H7 (cell line): ENCODE measurements at regions not wholly inside any gene's neighbourhood (a gene's known extent, or its start where the extent isn't known, plus 50 kb on each side); places are given as distances from the start of the nearest gene placed in this dataset.

Experiments used
- DNase-seq: peaks from one replicate; pipeline ENCODE4 v3.0.0; 2012
- H3K27me3 ChIP-seq: 2 replicates; pipeline ENCODE4 v1.6.0; 2011; ENCODE audit warnings: mild to moderate bottlenecking, low read length; ENCODE audit not compliant: control insufficient read depth, insufficient read depth
- H3K36me3 ChIP-seq: replicated peaks from 2 replicates; pipeline ENCODE4 v1.5.1; 2011; ENCODE audit warnings: low read length; ENCODE audit not compliant: control insufficient read depth, insufficient read depth
- H3K4me3 ChIP-seq: 2 replicates; pipeline ENCODE4 v1.5.1; 2011; ENCODE audit warnings: low read depth, mild to moderate bottlenecking, control low read depth, low read length, moderate library complexity; ENCODE audit not compliant: insufficient read depth

DNA sequence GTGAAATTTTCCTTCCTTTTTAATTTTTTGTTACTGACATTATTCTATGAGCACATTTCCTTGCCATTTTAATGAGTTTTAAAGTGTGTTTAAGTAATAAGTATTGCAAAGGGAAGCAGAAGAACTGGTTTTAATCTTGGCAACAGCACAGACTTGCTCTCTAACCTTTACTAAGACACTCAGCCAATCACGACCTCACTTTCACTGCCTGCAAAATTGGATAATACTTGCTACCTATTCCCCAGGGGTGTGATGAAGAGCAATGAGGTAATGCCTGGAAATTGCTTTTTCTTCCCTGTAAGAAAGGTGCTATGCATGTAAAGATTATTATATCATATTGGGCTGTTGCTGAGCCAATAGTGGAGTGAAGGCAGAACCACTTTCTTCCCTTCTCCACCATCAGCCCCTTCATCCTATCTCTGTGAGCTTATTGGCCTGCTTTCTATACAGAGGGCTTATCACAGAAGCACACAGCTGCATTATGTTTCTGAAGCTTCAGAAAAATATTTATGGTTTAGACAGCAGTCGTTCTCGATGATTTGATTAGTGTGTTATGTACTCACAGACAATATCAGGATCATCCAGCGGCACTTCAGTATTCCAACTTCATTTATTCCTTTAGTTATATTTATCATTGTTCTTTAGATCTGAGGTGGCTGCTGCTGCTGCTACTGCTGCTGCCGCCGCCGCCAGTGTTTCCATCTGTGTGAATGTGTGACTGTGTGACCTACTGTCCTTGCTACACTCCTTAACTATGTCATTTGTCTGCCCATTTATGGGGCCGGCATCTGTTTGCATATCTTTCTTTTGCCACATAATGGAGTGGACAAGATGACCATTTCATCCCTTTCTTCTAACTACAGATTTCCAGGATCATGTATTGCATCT is 255.1 kb downstream of the C4orf33 start:
- Histone ChIP-seq H3K4me3 (no peak overlapping the region), H3K36me3 (no peaks in the 10 kb centered on the region), H3K27me3 (no peaks in the 10 kb centered on the region)
- no peak for DNase-seq

DNA sequence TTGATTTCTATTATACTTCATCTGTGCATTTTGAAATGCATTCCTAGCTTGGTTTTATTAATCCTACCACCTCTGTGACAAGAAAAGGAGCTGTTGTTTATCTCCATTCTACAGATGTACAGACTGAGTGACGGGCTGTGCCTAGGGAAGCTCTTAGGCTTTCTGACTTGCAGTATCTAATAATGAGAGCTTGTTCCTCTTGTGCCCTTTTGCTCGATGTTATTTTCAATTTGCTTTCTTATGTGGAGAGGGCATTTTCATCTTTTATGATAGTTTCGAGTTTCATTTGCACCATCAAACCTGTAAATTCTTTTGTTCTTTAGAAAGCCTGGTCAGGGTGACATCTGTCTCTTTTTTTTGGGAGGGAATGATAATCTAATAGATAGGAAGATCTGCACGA is 256.5 kb downstream of the C4orf33 start:
- DNase-seq = no peak
- no peak overlapping the region for H3K4me3 ChIP-seq
- H3K36me3 ChIP-seq = no peaks in the 10 kb centered on the region
- H3K27me3 ChIP-seq = no peaks in the 10 kb centered on the region

- H3K36me3 ChIP-seq = no peaks in the 10 kb centered on the region
- no peak overlapping the region for H3K4me3 ChIP-seq
- H3K27me3 ChIP-seq = no peaks in the 10 kb centered on the region
- no peak for DNase-seq
These were observed 257.5 kb downstream of the C4orf33 start for GRCh38 chr4:129353490-129353889.

GRCh38 chr4:129355031-129355430 is 259.1 kb downstream of the C4orf33 start:
- no peaks in the 10 kb centered on the region for H3K27me3 ChIP-seq
- no peaks in the 10 kb centered on the region for H3K36me3 ChIP-seq
- no peak for DNase-seq
- H3K4me3 ChIP-seq = no peak overlapping the region

- no peaks in the 10 kb centered on the region for H3K27me3 ChIP-seq
- H3K36me3 ChIP-seq = no peaks in the 10 kb centered on the region
- DNase-seq = no peak
- H3K4me3 ChIP-seq = no peak overlapping the region
These were observed 259.6 kb downstream of the C4orf33 start for GRCh38 chr4:129355516-129355915.

- Histone ChIP-seq H3K27me3 (no peaks in the 10 kb centered on the region), H3K36me3 (no peaks in the 10 kb centered on the region), H3K4me3 (no peak overlapping the region)
- DNase-seq = no peak
These were observed 262.6 kb downstream of the C4orf33 start for GRCh38 chr4:129358571-129358970.

GRCh38 chr4:129359461-129359860 is 263.5 kb downstream of the C4orf33 start:
- Histone ChIP-seq H3K4me3 (no peak overlapping the region), H3K36me3 (no peaks in the 10 kb centered on the region), H3K27me3 (no peaks in the 10 kb centered on the region)
- no peak for DNase-seq

DNA sequence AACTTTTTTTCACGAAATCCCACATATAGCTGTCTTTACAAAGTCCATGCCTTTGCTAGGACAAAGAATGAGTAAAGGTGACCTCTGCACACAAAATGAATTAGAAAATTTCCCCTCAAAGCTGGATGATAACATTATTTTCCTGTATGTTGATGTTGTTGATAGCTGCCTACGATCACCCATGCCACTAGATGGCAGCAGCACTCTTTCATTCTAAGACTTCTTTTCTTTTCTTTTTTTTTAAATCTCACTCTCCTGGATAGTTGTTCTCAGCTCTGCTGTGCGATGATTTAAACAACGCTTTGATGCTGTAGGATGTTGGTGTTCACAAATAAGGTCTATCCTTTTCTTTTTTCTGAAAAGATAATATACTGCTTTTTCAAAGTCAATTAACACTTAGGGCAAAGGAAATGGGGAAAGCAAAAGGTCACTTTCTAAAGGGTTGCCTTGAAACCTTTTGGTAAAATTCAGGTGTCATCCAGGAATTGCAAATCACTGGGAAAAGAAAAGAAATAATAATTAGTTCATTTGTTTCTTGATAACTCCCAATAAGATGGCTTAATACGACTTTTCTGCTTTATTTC is 266.8 kb downstream of the C4orf33 start:
- Histone ChIP-seq H3K27me3 (no peaks in the 10 kb centered on the region), H3K36me3 (no peaks in the 10 kb centered on the region), H3K4me3 (no peak overlapping the region)
- peak; percentile 54 for DNase-seq

GRCh38 chr4:129364747-129365452 is 268.9 kb downstream of the C4orf33 start:
- no peaks in the 10 kb centered on the region for H3K36me3 ChIP-seq
- DNase-seq = no peak
- no peaks in the 10 kb centered on the region for H3K27me3 ChIP-seq
- H3K4me3 ChIP-seq = no peak overlapping the region

DNA sequence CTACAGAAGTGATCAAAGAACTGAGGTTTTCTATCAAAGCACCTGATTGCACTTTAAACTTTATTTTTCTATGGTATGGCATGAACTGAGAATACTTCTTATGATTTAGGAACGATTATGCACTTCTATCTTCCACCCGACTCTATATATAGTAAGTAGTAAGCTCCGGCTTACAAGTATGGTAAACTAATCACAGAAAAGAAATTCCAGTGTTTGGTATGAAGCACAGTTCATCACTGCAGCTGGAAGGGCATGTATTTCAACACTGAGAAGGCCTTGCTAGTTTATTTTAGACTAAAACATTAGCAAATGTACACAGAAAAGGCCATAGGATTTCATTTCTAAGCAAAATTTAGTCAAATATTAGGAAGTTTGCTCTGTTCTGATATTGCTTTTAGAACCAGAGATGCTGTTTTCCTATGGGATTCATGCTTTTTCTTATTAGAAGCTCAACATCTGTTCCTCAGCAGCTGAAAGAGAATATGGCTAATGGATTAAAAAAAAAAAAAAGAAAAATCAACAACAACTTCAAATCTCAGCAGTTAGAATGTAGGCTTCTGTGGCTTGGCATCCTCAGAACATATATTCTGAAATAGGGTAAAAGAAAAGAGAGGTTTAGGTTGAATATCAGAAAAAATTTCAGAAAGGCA is 273.5 kb downstream of the C4orf33 start:
- Histone ChIP-seq H3K36me3 (no peaks in the 10 kb centered on the region), H3K27me3 (no peaks in the 10 kb centered on the region), H3K4me3 (no peak overlapping the region)
- no peak for DNase-seq

DNA sequence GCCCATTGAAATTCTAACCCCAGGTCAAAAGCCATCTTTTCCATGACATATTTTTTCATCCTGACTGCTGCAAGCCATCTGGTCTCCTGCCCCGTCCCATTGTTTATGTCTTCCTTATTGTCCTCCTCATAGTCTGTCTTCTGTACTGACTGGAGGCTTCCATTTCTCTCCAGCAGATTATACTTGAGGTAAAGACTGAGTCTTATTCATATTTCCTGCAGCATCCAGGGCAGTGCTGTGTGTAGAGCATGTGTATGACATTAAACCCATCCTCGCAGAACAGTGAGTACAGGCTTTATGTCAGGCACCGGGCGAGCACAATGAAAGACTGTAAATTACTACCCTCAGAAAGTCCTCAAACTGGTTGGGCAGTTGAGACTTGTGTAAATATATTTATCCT is 275.1 kb downstream of the C4orf33 start:
- no peaks in the 10 kb centered on the region for H3K27me3 ChIP-seq
- no peak overlapping the region for H3K4me3 ChIP-seq

DNA sequence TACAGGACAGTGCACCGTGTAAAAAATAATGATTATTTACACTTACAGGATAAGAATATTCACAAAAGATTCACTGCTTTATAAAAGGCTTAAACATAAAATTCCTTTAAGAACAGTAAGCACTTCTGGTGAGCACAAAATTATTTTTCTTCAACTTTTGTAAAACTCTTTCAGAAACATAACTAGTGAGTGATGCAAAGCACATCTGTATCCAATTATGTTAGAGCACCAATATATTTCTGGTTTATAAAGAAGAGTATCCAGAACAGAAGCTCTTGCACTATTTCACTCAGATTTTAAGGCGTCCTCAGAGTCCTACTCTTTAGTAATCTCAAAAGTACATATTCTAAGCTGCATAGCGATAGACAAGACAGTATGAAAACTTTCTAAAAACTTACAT is 276.0 kb downstream of the C4orf33 start:
- H3K27me3 ChIP-seq = no peaks in the 10 kb centered on the region
- H3K4me3 ChIP-seq = no peak overlapping the region
- no peaks in the 10 kb centered on the region for H3K36me3 ChIP-seq
- no peak for DNase-seq

More for the DNA sequence above, 275.1 kb downstream of the C4orf33 start:
- DNase-seq = no peak
- no peaks in the 10 kb centered on the region for H3K36me3 ChIP-seq

- Histone ChIP-seq H3K4me3 (no peak overlapping the region), H3K36me3 (no peaks in the 10 kb centered on the region), H3K27me3 (no peaks in the 10 kb centered on the region)
- no peak for DNase-seq
These were observed 281.3 kb downstream of the C4orf33 start for GRCh38 chr4:129377131-129377845.

- no peaks in the 10 kb centered on the region for H3K27me3 ChIP-seq
- H3K4me3 ChIP-seq = no peak overlapping the region
- no peak for DNase-seq
- no peaks in the 10 kb centered on the region for H3K36me3 ChIP-seq
These were observed 282.4 kb downstream of the C4orf33 start for GRCh38 chr4:129378364-129378763.
